ENCODE measurements at regions not wholly inside any gene's neighbourhood (a gene's known extent, or its start where the extent isn't known, plus 50 kb on each side); places are given as distances from the start of the nearest gene placed in this dataset.

DNA sequence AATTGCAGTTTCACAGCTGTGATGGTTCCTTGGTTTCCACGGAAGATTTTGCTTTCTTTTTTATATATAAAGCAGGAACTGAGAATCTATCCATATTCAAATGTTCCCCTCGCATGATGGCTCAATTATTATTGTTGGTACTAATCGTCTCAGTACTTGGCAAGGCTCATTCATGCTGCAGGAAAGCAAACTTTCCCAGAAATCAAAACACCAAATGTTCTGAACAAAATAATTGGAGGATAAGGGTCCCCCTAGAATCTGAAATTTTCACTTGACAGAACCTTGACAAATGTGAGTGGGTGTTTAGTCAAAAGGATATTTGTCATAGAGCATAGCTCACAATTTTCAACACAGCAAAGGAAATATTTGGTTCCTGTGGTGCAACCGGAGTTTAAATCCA, 1598.6 kb upstream of the PCDH7 start:
- POLR2A ChIA-PET: no interaction called here
- WGBS (ENCODE audit: low lambda C conversion rate): 10% methylated on average over 4 of the region's 4 CpGs

DNA sequence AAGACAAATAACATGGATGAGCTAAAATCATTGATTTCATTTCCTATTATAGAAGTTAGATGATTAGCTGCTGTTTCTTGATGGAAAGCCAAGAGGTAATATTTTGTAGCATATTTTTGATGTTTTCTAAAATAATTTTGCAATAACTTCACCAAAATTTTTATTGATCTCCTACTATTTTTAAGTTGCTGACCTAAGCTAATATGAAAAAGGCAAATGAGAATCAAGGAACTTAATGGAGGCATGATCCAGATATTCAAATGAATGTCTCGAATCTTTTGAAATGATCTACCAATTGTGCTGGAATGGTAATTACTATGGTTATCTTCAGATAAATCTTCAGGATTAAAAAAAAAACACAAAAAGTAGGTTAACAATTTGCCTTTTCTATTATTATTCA, 1591.4 kb upstream of the PCDH7 start:
- no peak for TF ChIP-seq FOXJ3 (CRISPR knock-in tag; IDR thresholded peaks at IDR 0.05)
- WGBS (ENCODE audit: low lambda C conversion rate): 1% methylated on average over 1 of the region's 1 CpG
- Histone ChIP-seq H3K4me3 (ENCODE audit: low read depth in 2 of 2, low read length in 1 of 2) (no peak overlapping the region), H3K27me3 (ENCODE audit: insufficient read depth) (no peaks in the 10 kb centered on the region), H3K4me2 (no peak overlapping the region), H3K9me3 (no peaks in the 10 kb centered on the region), H3K4me1 (ENCODE audit: control insufficient read depth in 1 of 2, insufficient read depth in 2 of 2, low read depth in 1 of 2, low read length in 1 of 2) (no peaks in the 10 kb centered on the region), H3K9ac (no peak overlapping the region), H4K20me1 (ENCODE audit: insufficient read depth) (no peaks in the 10 kb centered on the region), H3F3A (replicated peaks; ENCODE audit: insufficient read depth) (no peaks in the 10 kb centered on the region), H3K36me3 (replicated peaks in 1 of 2; ENCODE audit: control insufficient read depth in 1 of 2, insufficient read depth in 2 of 2, low read length in 1 of 2) (no peaks in the 10 kb centered on the region), H2AFZ (ENCODE audit: low read depth) (no peak overlapping the region), H3K27ac (ENCODE audit: low read depth in 2 of 2, low read length in 1 of 2) (no peak overlapping the region), H3K9me2 (no peaks in the 10 kb centered on the region), H3K79me2 (ENCODE audit: insufficient read depth) (no peaks in the 10 kb centered on the region)
- ChIA-PET POLR2A (no interaction called here), CTCF (no interaction called here)
- DNase-seq: no peak

More for the DNA sequence above, 1598.6 kb upstream of the PCDH7 start:
- H3K4me3 ChIP-seq (ENCODE audit: low read depth in 2 of 2, low read length in 1 of 2): no peak overlapping the region
- no peaks in the 10 kb centered on the region for H3K36me3 ChIP-seq (replicated peaks in 1 of 2; ENCODE audit: control insufficient read depth in 1 of 2, insufficient read depth in 2 of 2, low read length in 1 of 2)
- TF ChIP-seq, protein P1, sequence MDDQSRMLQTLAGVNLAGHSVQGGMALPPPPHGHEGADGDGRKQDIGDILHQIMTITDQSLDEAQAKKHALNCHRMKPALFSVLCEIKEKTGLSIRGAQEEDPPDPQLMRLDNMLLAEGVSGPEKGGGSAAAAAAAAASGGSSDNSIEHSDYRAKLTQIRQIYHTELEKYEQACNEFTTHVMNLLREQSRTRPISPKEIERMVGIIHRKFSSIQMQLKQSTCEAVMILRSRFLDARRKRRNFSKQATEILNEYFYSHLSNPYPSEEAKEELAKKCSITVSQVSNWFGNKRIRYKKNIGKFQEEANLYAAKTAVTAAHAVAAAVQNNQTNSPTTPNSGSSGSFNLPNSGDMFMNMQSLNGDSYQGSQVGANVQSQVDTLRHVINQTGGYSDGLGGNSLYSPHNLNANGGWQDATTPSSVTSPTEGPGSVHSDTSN (IDR thresholded peaks at IDR 0.05): no peak
- no peaks in the 10 kb centered on the region for H3K79me2 ChIP-seq (ENCODE audit: insufficient read depth)
- no peaks in the 10 kb centered on the region for H3K4me1 ChIP-seq (ENCODE audit: control insufficient read depth in 1 of 2, insufficient read depth in 2 of 2, low read depth in 1 of 2, low read length in 1 of 2)
- H3F3A ChIP-seq (replicated peaks; ENCODE audit: insufficient read depth): no peaks in the 10 kb centered on the region
- H3K9me3 ChIP-seq: no peaks in the 10 kb centered on the region
- H3K27me3 ChIP-seq (ENCODE audit: insufficient read depth): no peaks in the 10 kb centered on the region
- H3K4me2 ChIP-seq: no peak overlapping the region
- H4K20me1 ChIP-seq (ENCODE audit: insufficient read depth): no peaks in the 10 kb centered on the region
- no peak overlapping the region for H3K9ac ChIP-seq
- DNase-seq: no peak
- H2AFZ ChIP-seq (ENCODE audit: low read depth): no peak overlapping the region
- CTCF ChIA-PET: interaction anchor here (1.4 kb wide), 1 partner anchor 10 kb away, joined by 4 read pairs; no protein-coding TSS in a partner anchor
- no peak overlapping the region for H3K27ac ChIP-seq (ENCODE audit: low read depth in 2 of 2, low read length in 1 of 2)
- H3K9me2 ChIP-seq: no peaks in the 10 kb centered on the region

DNA sequence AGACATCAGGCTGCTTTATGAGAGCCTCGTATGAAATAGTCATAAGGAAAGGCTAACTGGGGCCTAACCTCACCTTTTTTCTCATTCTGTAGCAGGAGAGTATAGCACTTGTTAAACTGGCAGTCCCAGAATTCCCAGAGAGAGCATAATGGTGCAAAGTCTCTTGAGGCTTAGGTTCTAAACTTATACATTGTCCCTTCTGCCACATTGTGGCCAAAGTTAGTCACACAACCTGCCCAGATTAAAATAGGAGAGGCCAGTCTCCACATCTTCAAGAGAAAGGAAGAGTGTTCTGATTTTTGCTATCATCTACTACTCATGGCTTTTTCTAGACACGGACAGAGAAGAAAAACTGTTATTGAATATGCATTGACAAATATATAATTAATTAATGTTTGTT, 1588.9 kb upstream of the PCDH7 start:
- no peak for TF ChIP-seq TEAD4 (IDR thresholded peaks at IDR 0.05; ENCODE audit: borderline replicate concordance, insufficient read depth)
- TF ChIP-seq, protein P1 (IDR thresholded peaks at IDR 0.05): no peak
- no peak for TF ChIP-seq MXI1 (IDR thresholded peaks at IDR 0.05; ENCODE audit: low read depth, low read length)
- TF ChIP-seq JUND (IDR thresholded peaks at IDR 0.05): no peak
- no peak for TF ChIP-seq RAD21 (IDR thresholded peaks at IDR 0.05; ENCODE audit: low read length)
- TF ChIP-seq GABPA (IDR thresholded peaks at IDR 0.05; ENCODE audit: low read depth): no peak
- no peak for TF ChIP-seq FOSL2 (IDR thresholded peaks at IDR 0.05; ENCODE audit: borderline replicate concordance, low read depth)
- TF ChIP-seq NFIC (IDR thresholded peaks at IDR 0.05; ENCODE audit: borderline replicate concordance): no peak
- no peak for TF ChIP-seq RCOR1 (IDR thresholded peaks at IDR 0.05; ENCODE audit: low read length)
- TF ChIP-seq MEF2A (IDR thresholded peaks at IDR 0.05; ENCODE audit: borderline replicate concordance, low read depth): no peak
- no peak for TF ChIP-seq CHD2 (IDR thresholded peaks at IDR 0.05; ENCODE audit: low read length, partially characterized antibody)
- TF ChIP-seq EP300 (IDR thresholded peaks at IDR 0.05; ENCODE audit: borderline replicate concordance in 1 of 2, low read depth in 1 of 2, low read length in 1 of 2): no peak
- no peak for TF ChIP-seq NRF1 (IDR thresholded peaks at IDR 0.05; ENCODE audit: low read depth, low read length)
- no peak for TF ChIP-seq FOXM1 (IDR thresholded peaks at IDR 0.05; ENCODE audit: low read depth)
- TF ChIP-seq, protein P2, sequence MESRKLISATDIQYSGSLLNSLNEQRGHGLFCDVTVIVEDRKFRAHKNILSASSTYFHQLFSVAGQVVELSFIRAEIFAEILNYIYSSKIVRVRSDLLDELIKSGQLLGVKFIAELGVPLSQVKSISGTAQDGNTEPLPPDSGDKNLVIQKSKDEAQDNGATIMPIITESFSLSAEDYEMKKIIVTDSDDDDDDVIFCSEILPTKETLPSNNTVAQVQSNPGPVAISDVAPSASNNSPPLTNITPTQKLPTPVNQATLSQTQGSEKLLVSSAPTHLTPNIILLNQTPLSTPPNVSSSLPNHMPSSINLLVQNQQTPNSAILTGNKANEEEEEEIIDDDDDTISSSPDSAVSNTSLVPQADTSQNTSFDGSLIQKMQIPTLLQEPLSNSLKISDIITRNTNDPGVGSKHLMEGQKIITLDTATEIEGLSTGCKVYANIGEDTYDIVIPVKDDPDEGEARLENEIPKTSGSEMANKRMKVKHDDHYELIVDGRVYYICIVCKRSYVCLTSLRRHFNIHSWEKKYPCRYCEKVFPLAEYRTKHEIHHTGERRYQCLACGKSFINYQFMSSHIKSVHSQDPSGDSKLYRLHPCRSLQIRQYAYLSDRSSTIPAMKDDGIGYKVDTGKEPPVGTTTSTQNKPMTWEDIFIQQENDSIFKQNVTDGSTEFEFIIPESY (IDR thresholded peaks at IDR 0.05; ENCODE audit: borderline replicate concordance, low read depth): no peak
- TF ChIP-seq, protein P3, sequence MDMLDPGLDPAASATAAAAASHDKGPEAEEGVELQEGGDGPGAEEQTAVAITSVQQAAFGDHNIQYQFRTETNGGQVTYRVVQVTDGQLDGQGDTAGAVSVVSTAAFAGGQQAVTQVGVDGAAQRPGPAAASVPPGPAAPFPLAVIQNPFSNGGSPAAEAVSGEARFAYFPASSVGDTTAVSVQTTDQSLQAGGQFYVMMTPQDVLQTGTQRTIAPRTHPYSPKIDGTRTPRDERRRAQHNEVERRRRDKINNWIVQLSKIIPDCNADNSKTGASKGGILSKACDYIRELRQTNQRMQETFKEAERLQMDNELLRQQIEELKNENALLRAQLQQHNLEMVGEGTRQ (IDR thresholded peaks at IDR 0.05; ENCODE audit: borderline replicate concordance, low read depth, low read length): no peak
- no peak for TF ChIP-seq RXRA (IDR thresholded peaks at IDR 0.05; ENCODE audit: borderline replicate concordance, low read depth)
- TF ChIP-seq TAF1 (IDR thresholded peaks at IDR 0.05; ENCODE audit: borderline replicate concordance, low read depth, low read length): no peak
- POLR2A ChIA-PET: no interaction called here
- no peak overlapping the region for H3K9ac ChIP-seq
- H3K4me1 ChIP-seq (ENCODE audit: control insufficient read depth in 1 of 2, insufficient read depth in 2 of 2, low read depth in 1 of 2, low read length in 1 of 2): no peaks in the 10 kb centered on the region
- no peaks in the 10 kb centered on the region for H3F3A ChIP-seq (replicated peaks; ENCODE audit: insufficient read depth)
- no peak overlapping the region for H3K27ac ChIP-seq (ENCODE audit: low read depth in 2 of 2, low read length in 1 of 2)
- H3K4me2 ChIP-seq: no peak overlapping the region
- H3K9me3 ChIP-seq: no peaks in the 10 kb centered on the region
- no peak overlapping the region for H2AFZ ChIP-seq (ENCODE audit: low read depth)
- H3K9me2 ChIP-seq: 0 out of 2 replicates have a peak, but pooled peaks cover 3% of the 10 kb centered on the region
- no peaks in the 10 kb centered on the region for H3K79me2 ChIP-seq (ENCODE audit: insufficient read depth)
- no peaks in the 10 kb centered on the region for H4K20me1 ChIP-seq (ENCODE audit: insufficient read depth)
- 0% methylated on average over 2 of the region's 2 CpGs for WGBS (ENCODE audit: low lambda C conversion rate)
- H3K36me3 ChIP-seq (replicated peaks in 1 of 2; ENCODE audit: control insufficient read depth in 1 of 2, insufficient read depth in 2 of 2, low read length in 1 of 2): no peaks in the 10 kb centered on the region
- H3K27me3 ChIP-seq (ENCODE audit: insufficient read depth): no peaks in the 10 kb centered on the region
- no peak overlapping the region for H3K4me3 ChIP-seq (ENCODE audit: low read depth in 2 of 2, low read length in 1 of 2)
- no peak for DNase-seq
- CTCF ChIA-PET: no interaction called here

Measured in SK-N-SH (cell line).